Bronchial epithelial cell (primary cell): ENCODE measurements at regions not wholly inside any gene's neighbourhood (a gene's known extent, or its start where the extent isn't known, plus 50 kb on each side); places are given as distances from the start of the nearest gene placed in this dataset.

Experiments
- DNase-seq: peaks from one replicate; pipeline ENCODE4 v3.0.0-alpha.2; 2010; ENCODE audit warnings: low read depth
- FAIRE-seq: peaks from 2 replicates; lab custom pipeline; 2011; peaks lifted over from hg19 to GRCh38; lab: Jason Lieb, UNC
- H3K27me3 ChIP-seq: 2 replicates; pipeline ENCODE4 v1.5.1; 2011; ENCODE audit warnings: low read length; ENCODE audit not compliant: control insufficient read depth, insufficient read depth
- H3K36me3 ChIP-seq: 2 replicates; pipeline ENCODE4 v1.5.1; 2011; ENCODE audit warnings: low read length; ENCODE audit not compliant: control insufficient read depth, insufficient read depth
- H3K4me3 ChIP-seq: 2 replicates; pipeline ENCODE4 v1.5.1; 2011; ENCODE audit warnings: mild to moderate bottlenecking, low read depth, low read length, control low read depth
- TF ChIP-seq, protein P1 (sequence below): IDR thresholded peaks from 2 replicates; pipeline ENCODE4 v1.5.1; 2011; ENCODE audit warnings: mild to moderate bottlenecking, moderate library complexity, low read length, control low read depth, inconsistent platforms; ENCODE audit not compliant: insufficient read depth, severe bottlenecking

DNA sequence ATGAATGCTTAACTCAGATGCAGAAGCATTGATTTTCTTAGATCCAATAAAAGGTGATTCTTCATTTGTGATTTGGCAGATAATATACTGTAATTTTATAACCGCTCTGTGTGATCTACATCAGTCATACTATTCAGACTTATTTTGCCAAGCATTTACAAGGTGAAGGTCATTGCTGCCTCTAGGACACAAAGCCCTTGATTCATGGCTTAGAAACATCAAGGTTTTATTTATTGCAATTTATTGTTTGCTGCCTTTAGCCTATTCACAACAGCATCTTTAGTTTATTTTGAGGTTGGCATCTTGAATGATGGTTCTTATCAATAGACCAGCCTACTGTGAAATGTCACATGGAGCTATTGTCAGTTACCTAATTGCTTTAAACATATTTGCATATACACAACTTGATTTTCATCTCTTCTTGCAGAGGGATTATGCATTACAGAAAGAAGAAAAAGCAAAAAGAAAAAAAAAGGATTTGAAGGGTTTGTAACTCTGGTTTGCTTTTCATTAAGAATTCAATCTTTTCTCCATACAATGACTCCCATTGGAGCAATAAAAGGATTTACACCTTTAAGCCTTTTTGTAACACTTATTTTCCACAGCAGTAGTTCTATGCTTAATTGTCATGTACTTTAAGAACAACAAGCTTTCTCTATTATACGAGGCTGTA lies 1371.6 kb upstream of the CELF2 start:
- no peak overlapping the region for H3K4me3 ChIP-seq

DNA sequence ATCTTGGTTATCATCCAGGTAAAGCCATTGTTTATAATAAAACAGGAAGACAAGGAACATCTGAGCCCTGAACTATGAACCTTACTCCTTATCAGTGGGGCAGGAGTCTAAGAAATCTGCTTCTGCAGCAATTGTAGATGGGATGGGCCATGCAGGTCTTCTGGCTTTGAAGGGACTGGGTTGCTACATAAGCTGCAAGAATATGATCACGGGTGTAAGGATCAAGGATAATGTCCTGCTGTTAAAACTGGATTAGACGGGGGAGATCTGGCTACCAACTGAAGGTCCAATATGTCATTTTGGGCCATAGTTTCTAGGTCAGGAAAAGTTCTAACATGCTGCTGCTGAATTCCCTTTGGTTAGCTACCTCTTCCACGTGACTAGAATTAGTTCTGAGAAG lies 1363.4 kb upstream of the CELF2 start:
- no peaks in the 10 kb centered on the region for H3K27me3 ChIP-seq
- no peak overlapping the region for H3K4me3 ChIP-seq
- FAIRE-seq (no peak), DNase-seq (no peak)
- TF ChIP-seq, protein P1, sequence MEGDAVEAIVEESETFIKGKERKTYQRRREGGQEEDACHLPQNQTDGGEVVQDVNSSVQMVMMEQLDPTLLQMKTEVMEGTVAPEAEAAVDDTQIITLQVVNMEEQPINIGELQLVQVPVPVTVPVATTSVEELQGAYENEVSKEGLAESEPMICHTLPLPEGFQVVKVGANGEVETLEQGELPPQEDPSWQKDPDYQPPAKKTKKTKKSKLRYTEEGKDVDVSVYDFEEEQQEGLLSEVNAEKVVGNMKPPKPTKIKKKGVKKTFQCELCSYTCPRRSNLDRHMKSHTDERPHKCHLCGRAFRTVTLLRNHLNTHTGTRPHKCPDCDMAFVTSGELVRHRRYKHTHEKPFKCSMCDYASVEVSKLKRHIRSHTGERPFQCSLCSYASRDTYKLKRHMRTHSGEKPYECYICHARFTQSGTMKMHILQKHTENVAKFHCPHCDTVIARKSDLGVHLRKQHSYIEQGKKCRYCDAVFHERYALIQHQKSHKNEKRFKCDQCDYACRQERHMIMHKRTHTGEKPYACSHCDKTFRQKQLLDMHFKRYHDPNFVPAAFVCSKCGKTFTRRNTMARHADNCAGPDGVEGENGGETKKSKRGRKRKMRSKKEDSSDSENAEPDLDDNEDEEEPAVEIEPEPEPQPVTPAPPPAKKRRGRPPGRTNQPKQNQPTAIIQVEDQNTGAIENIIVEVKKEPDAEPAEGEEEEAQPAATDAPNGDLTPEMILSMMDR = no peak
- no peaks in the 10 kb centered on the region for H3K36me3 ChIP-seq

More for the DNA sequence above, 1371.6 kb upstream of the CELF2 start:
- TF ChIP-seq, protein P1 = no peak
- Histone ChIP-seq H3K36me3 (no peaks in the 10 kb centered on the region), H3K27me3 (no peaks in the 10 kb centered on the region)
- DNase-seq (no peak), FAIRE-seq (no peak)

DNA sequence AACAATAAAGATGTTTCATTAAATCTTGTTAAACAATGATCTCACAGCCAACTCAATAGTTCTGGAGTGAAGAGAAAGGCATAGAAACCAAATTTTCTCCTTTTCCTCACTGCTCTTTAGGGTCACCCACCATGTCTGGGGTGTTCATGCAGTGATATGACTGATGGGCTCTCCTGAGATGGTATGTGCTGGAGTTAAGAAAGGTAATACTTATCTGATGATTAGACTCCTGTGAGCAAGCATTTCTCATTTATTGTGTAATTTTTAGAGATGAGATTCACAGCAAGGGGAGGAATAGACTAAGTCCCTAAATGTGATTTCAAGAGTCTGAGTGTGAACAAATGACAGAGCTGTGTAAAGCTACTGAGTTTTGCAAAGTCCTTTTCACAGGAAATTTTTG lies 1361.3 kb upstream of the CELF2 start:
- FAIRE-seq (no peak), DNase-seq (peak; percentile 58)
- no peak overlapping the region for H3K4me3 ChIP-seq
- TF ChIP-seq, protein P1 = no peak
- no peaks in the 10 kb centered on the region for H3K36me3 ChIP-seq
- no peaks in the 10 kb centered on the region for H3K27me3 ChIP-seq

DNA sequence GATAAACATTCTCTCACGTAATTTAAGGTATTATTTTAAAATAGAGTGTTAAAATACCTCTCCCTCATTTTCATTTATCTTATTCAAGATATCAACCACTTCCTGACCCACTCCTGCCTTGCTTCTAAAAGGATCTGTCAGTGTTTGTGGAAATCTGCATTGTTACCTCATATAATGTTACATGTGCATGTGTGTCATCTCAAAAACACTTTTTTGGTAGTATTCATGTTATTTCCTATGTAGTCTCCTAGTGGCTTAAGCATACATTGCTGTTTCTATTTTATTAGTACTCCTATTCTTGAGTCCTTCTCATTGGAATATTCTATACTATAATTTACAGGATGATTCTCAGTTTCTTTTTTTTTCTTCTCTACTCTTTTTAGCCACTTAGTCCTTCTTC lies 1360.7 kb upstream of the CELF2 start:
- DNase-seq (no peak), FAIRE-seq (no peak)

DNA sequence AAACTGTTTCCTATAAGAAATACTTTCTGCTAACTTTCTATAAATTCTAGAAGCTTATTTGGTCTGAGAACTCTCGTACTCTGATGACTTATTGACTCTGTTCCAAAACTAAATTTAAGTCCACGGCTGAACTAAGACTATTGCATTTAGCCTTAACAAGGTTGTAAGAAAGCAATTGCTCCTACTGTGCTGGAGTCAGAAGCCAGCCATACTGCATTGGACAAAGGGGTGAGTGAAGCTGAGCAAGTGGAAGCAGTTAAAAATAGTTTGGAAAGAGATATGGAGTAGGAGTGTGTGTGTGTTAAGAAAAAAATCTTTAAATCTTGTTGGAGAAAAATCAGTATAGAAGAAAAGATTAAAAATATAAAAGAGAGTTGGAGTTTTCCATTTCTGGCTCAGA lies 1360.1 kb upstream of the CELF2 start:
- FAIRE-seq = no peak

More for the DNA sequence above, 1360.7 kb upstream of the CELF2 start:
- TF ChIP-seq, protein P1 = no peak
- H3K27me3 ChIP-seq = no peaks in the 10 kb centered on the region
- H3K36me3 ChIP-seq = no peaks in the 10 kb centered on the region
- no peak overlapping the region for H3K4me3 ChIP-seq

More for the DNA sequence above, 1360.1 kb upstream of the CELF2 start:
- Histone ChIP-seq H3K4me3 (no peak overlapping the region), H3K36me3 (no peaks in the 10 kb centered on the region), H3K27me3 (no peaks in the 10 kb centered on the region)
- DNase-seq = no peak
- TF ChIP-seq, protein P1 = no peak
